ENCODE measurements at regions not wholly inside any gene's neighbourhood (a gene's known extent, or its start where the extent isn't known, plus 50 kb on each side); places are given as distances from the start of the nearest gene placed in this dataset.

GRCh38 chr3:180352261-180352660 lies 249.7 kb upstream of the TTC14 start:
- ATAC-seq, result no peak

- no peak for ATAC-seq
Measured at GRCh38 chr3:180354214-180354613, 247.7 kb upstream of the TTC14 start.

- ATAC-seq, result no peak
Measured at GRCh38 chr3:180358179-180358578, 243.8 kb upstream of the TTC14 start.

GRCh38 chr3:180359061-180359952 lies 242.7 kb upstream of the TTC14 start:
- ATAC-seq, result no peak

DNA sequence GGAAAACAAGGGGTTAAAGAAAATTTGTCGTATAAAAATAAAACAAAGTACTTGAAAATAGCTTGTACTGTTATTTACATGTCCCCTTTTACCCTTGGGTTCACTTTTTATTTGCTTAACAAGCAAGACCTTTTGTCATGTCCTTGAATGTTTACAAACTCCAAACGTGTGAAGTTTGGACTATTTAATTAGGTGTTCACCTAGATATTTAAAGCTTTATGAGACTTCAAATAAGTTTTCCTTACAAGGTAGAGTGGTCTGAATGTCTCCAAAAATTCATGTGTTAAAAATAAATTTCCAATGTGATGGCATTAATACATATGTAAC lies 242.0 kb upstream of the TTC14 start:
- ATAC-seq, result no peak

- no peak for ATAC-seq
Measured at GRCh38 chr3:180362081-180362480, 239.9 kb upstream of the TTC14 start.

GRCh38 chr3:180375831-180376230 lies 226.1 kb upstream of the TTC14 start:
- no peak for ATAC-seq

GRCh38 chr3:180378496-180378895 lies 223.5 kb upstream of the TTC14 start:
- ATAC-seq, result no peak

DNA sequence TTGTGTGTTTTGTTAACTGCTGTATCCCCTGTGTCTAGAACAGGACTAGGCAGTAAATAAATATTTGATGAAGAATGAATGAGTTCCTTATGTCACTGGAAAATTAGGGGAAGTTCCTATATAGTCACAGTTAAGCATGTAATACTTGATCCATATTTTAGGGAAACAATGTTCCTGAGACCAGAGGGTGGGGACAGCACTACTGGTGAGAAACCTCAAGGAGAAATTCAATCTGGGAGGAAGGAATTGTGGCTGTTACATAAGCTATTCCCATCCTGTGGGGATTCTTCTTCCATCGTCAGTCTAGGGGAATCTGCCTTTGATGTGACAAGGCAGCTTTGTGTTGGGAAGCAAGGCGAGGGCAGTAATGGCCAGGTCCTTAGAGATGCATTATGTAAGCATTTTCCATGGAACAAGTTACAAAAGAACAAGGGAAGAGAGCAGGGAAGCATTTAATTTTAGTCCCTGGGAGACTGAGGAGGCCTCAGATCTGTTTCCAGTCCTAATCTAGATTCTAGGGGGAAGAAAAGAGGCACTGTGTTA lies 219.3 kb upstream of the TTC14 start:
- ATAC-seq, result no peak

- no peak for ATAC-seq
Measured at GRCh38 chr3:180383332-180384020, 218.5 kb upstream of the TTC14 start.

DNA sequence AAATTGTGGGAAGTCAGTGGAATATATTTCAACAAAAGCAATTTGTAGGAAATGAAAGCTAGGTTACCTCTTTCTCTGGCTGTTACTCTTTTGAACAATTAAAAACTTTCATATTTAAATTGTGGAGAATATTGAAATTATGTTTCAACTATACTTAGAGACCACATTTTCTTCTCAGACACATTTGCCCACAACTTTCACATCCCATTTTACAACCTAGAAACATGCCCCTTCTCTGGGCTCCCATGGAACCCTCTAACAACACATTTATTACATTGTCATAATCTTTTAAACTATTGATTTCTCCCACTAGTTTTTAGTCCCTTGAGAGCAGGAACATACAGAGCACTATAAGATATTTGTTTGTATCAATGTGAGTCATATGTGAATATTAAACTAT lies 211.7 kb upstream of the TTC14 start:
- no peak for ATAC-seq

- no peak for ATAC-seq
Measured at GRCh38 chr3:180391001-180391400, 211.0 kb upstream of the TTC14 start.

GRCh38 chr3:180401226-180401625 lies 200.7 kb upstream of the TTC14 start:
- no peak for ATAC-seq

GRCh38 chr3:180402471-180403073 lies 199.4 kb upstream of the TTC14 start:
- ATAC-seq, result no peak

DNA sequence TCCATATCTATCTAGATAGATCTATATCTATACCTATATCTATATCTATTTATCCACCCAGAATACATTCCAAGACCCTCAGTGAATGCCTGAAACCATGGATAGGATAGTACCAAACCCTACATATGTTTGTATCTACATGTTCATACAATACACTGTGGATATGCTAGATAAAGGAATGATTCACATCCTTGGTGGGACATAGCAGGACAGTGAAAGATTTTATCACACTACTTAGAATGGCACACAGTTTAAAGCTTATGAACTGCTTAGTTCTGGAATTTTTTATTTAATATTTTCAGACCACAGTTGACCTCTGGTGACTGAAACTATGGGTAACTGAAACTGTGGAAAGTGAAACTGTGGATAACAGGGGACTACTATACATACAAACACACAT lies 198.8 kb upstream of the TTC14 start:
- no peak for ATAC-seq

- no peak for ATAC-seq
Measured at GRCh38 chr3:180408654-180409053, 193.3 kb upstream of the TTC14 start.

GRCh38 chr3:180409170-180409569 lies 192.8 kb upstream of the TTC14 start:
- ATAC-seq, result no peak

DNA sequence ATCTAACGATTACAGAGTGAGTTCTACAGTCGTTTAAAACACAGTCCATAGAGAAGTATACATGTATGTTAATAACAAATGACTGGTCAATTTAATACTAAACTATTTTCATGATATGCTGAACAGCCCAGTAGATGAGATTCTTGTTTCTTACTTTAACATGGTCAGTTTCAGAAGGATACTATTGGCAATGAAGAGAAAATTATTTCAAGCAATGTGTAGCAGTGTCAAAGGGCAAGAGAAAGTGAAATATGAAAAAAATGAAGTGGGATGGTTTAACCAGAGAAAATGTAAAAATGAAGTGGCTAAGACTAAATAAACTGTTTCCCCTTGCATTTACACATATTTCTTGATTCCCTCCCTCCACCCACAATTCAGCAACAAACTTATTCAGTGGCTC lies 192.1 kb upstream of the TTC14 start:
- no peak for ATAC-seq

DNA sequence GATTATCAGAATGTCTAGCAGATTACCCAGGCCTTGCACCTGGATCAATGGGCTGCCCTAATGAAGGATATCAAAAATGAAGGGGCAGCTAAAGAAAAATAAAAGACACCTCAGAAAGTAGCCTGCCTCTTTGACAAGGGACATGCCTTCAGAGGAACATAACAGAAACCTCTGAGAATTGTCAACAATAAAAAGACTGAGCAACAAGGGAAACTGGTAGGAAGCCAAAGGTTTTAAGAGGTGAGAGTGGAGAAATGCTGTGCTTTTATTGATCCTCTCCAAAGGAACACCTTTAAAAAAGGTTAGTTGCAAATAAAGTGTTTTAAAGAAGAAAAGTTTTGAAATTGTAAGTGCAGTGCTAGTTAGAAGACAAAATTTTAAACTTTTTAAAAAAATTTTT lies 187.8 kb upstream of the TTC14 start:
- ATAC-seq, result no peak

- ATAC-seq, result no peak
Measured at GRCh38 chr3:180416111-180416594, 185.8 kb upstream of the TTC14 start.

DNA sequence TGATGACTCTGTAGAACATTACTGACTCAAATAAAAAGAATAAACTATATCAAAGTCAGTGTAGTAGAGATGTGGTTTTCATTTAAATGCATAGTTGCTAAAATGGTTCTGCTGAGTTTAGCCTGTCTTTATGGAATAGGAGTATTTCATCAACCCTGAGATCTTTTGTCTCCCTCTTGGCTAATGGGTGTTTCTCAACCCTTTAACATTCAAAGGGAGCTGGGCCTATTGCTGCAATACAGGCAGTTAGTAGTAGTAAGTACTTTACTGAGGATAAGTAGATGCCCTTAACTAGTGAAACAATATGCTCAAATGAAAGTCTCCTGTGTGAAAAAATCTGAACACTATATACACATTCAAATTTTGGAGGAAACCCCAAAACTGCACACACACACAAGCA lies 184.7 kb upstream of the TTC14 start:
- no peak for ATAC-seq

GRCh38 chr3:180420016-180420415 lies 181.9 kb upstream of the TTC14 start:
- no peak for ATAC-seq

- no peak for ATAC-seq
Measured at GRCh38 chr3:180420804-180421203, 181.2 kb upstream of the TTC14 start.

GRCh38 chr3:180421221-180421620 lies 180.7 kb upstream of the TTC14 start:
- no peak for ATAC-seq
